OCI-LY3 (cell line): ENCODE measurements at regions not wholly inside any gene's neighbourhood (a gene's known extent, or its start where the extent isn't known, plus 50 kb on each side); places are given as distances from the start of the nearest gene placed in this dataset.

Experiments
- H2AFZ ChIP-seq: fragments of 200-600, 300-600 bp; shearing (Covaris generic); 2 replicates; pipeline ENCODE4 v1.6.0; 2014; ENCODE audit warnings: antibody characterized with exemption, low read depth, low read length
- H3K27ac ChIP-seq: fragments of 200-600, 300-600 bp; sonication (generic); 2 replicates; pipeline ENCODE4 v1.5.1; 2014; ENCODE audit warnings: mild to moderate bottlenecking, low read length, moderate library complexity, mixed read lengths
- H3K27me3 ChIP-seq: fragments of 200-600, 300-600 bp; sonication (generic); 2 replicates; pipeline ENCODE4 v1.6.1; 2014; ENCODE audit warnings: low read depth, low read length, mixed read lengths
- H3K36me3 ChIP-seq: fragments of 200-600, 300-600 bp; sonication (generic); replicated peaks from 2 replicates; pipeline ENCODE3; 2014; ENCODE audit warnings: low read depth, low read length, mixed read lengths
- H3K4me1 ChIP-seq: fragments of 300-600, 200-600 bp; sonication (generic); 2 replicates; pipeline ENCODE4 v1.6.1; 2014; ENCODE audit warnings: low read length, mixed read lengths
- H3K4me2 ChIP-seq: fragments of 200-600, 300-600 bp; sonication (generic); 2 replicates; pipeline ENCODE4 v1.6.1; 2014; ENCODE audit warnings: low read length, mixed read lengths
- H3K4me3 ChIP-seq: fragments of 300-600, 200-600 bp; sonication (generic); 2 replicates; pipeline ENCODE4 v1.5.1; 2014; ENCODE audit warnings: antibody characterized with exemption, mild to moderate bottlenecking, low read length, moderate library complexity
- H3K79me2 ChIP-seq: fragments of 300-600, 200-600 bp; shearing (Covaris generic); 2 replicates; pipeline ENCODE4 v1.6.1; 2014; ENCODE audit warnings: mild to moderate bottlenecking, low read length, mixed read lengths
- H3K9ac ChIP-seq: fragments of 300-600, 200-600 bp; shearing (Covaris generic); 2 replicates; pipeline ENCODE4 v1.6.0; 2014; ENCODE audit warnings: mild to moderate bottlenecking, low read length, moderate library complexity
- H3K9me3 ChIP-seq: fragments of 200-600, 300-600 bp; shearing (Covaris generic); 2 replicates; pipeline ENCODE4 v1.6.1; 2014; ENCODE audit warnings: low read length, mixed read lengths; ENCODE audit not compliant: insufficient read depth
- H4K20me1 ChIP-seq: fragments of 200-600, 300-600 bp; sonication (generic); 2 replicates; pipeline ENCODE4 v1.6.1; 2016; ENCODE audit warnings: low read length, mixed read lengths; ENCODE audit not compliant: insufficient read depth
- CTCF ChIP-seq: fragments of 200-600, 300-600 bp; sonication (generic); IDR thresholded peaks from 2 replicates; pipeline ENCODE4 v1.5.1; 2014; ENCODE audit warnings: antibody characterized with exemption, low read length, low read depth
- EZH2phosphoT487 ChIP-seq: fragments of 200-600 bp; shearing (Covaris generic); IDR thresholded peaks from 2 replicates; pipeline ENCODE4 v1.6.1; 2018; ENCODE audit warnings: antibody characterized with exemption, mixed run types, low read depth

- H3K4me2 ChIP-seq: no peak overlapping the region
Measured at GRCh38 chr6:21898107-21898796, 304.7 kb downstream of the SOX4 start.

GRCh38 chr6:21899708-21900107 lies 306.2 kb downstream of the SOX4 start:
- H2AFZ ChIP-seq: no peak overlapping the region
- no peaks in the 10 kb centered on the region for H3K4me1 ChIP-seq
- TF ChIP-seq EZH2phosphoT487: no peak
- no peak for TF ChIP-seq CTCF
- no peak overlapping the region for H3K4me3 ChIP-seq
- no peaks in the 10 kb centered on the region for H3K36me3 ChIP-seq
- H3K9me3 ChIP-seq: no peaks in the 10 kb centered on the region
- no peak overlapping the region for H3K4me2 ChIP-seq
- no peaks in the 10 kb centered on the region for H3K27me3 ChIP-seq
- H3K9ac ChIP-seq: no peak overlapping the region
- no peaks in the 10 kb centered on the region for H4K20me1 ChIP-seq
- H3K27ac ChIP-seq: no peak overlapping the region
- H3K79me2 ChIP-seq: no peaks in the 10 kb centered on the region

More at GRCh38 chr6:21898107-21898796, 304.7 kb downstream of the SOX4 start:
- no peak overlapping the region for H3K4me3 ChIP-seq
- H3K9me3 ChIP-seq: no peaks in the 10 kb centered on the region
- H2AFZ ChIP-seq: no peak overlapping the region
- no peak for TF ChIP-seq EZH2phosphoT487
- no peak for TF ChIP-seq CTCF
- no peaks in the 10 kb centered on the region for H4K20me1 ChIP-seq
- H3K79me2 ChIP-seq: no peaks in the 10 kb centered on the region
- no peaks in the 10 kb centered on the region for H3K4me1 ChIP-seq
- no peak overlapping the region for H3K27ac ChIP-seq
- H3K9ac ChIP-seq: no peak overlapping the region
- H3K27me3 ChIP-seq: no peaks in the 10 kb centered on the region
- no peaks in the 10 kb centered on the region for H3K36me3 ChIP-seq

GRCh38 chr6:21900730-21901129 lies 307.2 kb downstream of the SOX4 start:
- Histone ChIP-seq H3K4me1 (no peaks in the 10 kb centered on the region), H3K4me2 (no peak overlapping the region), H3K27ac (no peak overlapping the region), H3K4me3 (no peak overlapping the region), H2AFZ (no peak overlapping the region), H4K20me1 (no peaks in the 10 kb centered on the region), H3K9me3 (no peaks in the 10 kb centered on the region), H3K79me2 (no peaks in the 10 kb centered on the region), H3K27me3 (no peaks in the 10 kb centered on the region), H3K9ac (no peak overlapping the region), H3K36me3 (no peaks in the 10 kb centered on the region)
- TF ChIP-seq EZH2phosphoT487 (no peak), CTCF (no peak)

- Histone ChIP-seq H3K36me3 (no peaks in the 10 kb centered on the region), H3K27me3 (no peaks in the 10 kb centered on the region), H3K9me3 (no peaks in the 10 kb centered on the region), H3K79me2 (no peaks in the 10 kb centered on the region), H3K27ac (no peak overlapping the region), H3K4me2 (no peak overlapping the region), H2AFZ (no peak overlapping the region), H3K9ac (no peak overlapping the region), H3K4me3 (no peak overlapping the region), H4K20me1 (no peaks in the 10 kb centered on the region), H3K4me1 (no peaks in the 10 kb centered on the region)
- TF ChIP-seq EZH2phosphoT487 (no peak), CTCF (no peak)
Measured at GRCh38 chr6:21902628-21903169, 309.1 kb downstream of the SOX4 start.
